ENCODE measurements at regions not wholly inside any gene's neighbourhood (a gene's known extent, or its start where the extent isn't known, plus 50 kb on each side); places are given as distances from the start of the nearest gene placed in this dataset.

DNA sequence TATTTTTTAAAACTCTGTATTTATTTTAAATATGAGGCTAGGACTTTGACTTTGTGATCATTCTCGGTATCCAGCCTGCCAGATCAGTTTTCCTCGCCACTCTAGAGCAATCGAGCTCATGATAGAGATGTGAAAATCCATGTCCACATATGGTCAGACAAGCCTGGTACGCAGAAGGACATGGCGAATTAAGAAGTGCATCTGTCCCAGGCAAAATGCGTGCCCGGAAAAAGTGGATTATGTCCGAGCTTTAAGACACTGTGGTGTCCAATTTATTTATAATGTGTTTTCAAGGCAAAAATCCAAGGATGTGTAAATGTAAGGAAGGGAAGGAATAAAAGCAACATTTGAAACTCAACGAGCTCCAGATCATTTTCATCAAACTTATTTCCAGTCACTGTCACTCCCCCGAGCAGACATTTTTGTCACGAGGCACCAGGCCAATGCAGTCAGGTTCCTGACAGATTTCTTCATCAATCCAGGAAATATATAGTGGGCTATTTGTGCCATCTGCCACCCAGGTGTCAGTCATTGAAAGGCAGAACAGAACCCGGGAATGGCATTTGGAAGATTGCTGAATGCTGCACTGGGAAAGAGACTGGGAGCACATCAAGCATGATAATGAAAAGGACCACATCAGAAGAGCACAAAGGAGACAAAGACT lies 825.7 kb downstream of the SQOR start:
- Mint-ChIP-seq H3K36me3 (ENCODE audit: low read depth) (no peaks in the 10 kb centered on the region), H3K4me1 (peaks cover 33% of the 10 kb centered on the region), H3K27ac (ENCODE audit: unreplicated experiment) (no peak overlapping the region), H3K9me3 (peaks cover 8% of the 10 kb centered on the region), H3K27me3 (ENCODE audit: low read depth) (no peaks in the 10 kb centered on the region), H3K4me3 (no peak overlapping the region)
- DNase-seq (ENCODE audit: low read depth, low spot score), result no peak
- no peak for TF ChIP-seq CTCF (conservative IDR thresholded peaks at IDR 0.05)

GRCh38 chr15:46461416-46461815 lies 826.6 kb downstream of the SQOR start:
- Mint-ChIP-seq H3K27me3 (ENCODE audit: low read depth) (no peaks in the 10 kb centered on the region), H3K9me3 (peaks cover 12% of the 10 kb centered on the region), H3K27ac (ENCODE audit: unreplicated experiment) (no peak overlapping the region), H3K36me3 (ENCODE audit: low read depth) (no peaks in the 10 kb centered on the region), H3K4me1 (peaks cover 38% of the 10 kb centered on the region), H3K4me3 (no peak overlapping the region)
- TF ChIP-seq CTCF (conservative IDR thresholded peaks at IDR 0.05), result no peak
- DNase-seq (ENCODE audit: low read depth, low spot score), result no peak

- Mint-ChIP-seq H3K27ac (ENCODE audit: unreplicated experiment) (peak overlapping the region; percentile 29), H3K27me3 (ENCODE audit: low read depth) (no peaks in the 10 kb centered on the region), H3K4me3 (peak overlapping the region; percentile 35), H3K4me1 (peaks cover 36% of the 10 kb centered on the region), H3K9me3 (peaks cover 17% of the 10 kb centered on the region), H3K36me3 (ENCODE audit: low read depth) (no peaks in the 10 kb centered on the region)
- no peak for TF ChIP-seq CTCF (conservative IDR thresholded peaks at IDR 0.05)
- DNase-seq (ENCODE audit: low read depth, low spot score), result no peak
These were observed 832.2 kb downstream of the SQOR start for GRCh38 chr15:46467041-46467440.

DNA sequence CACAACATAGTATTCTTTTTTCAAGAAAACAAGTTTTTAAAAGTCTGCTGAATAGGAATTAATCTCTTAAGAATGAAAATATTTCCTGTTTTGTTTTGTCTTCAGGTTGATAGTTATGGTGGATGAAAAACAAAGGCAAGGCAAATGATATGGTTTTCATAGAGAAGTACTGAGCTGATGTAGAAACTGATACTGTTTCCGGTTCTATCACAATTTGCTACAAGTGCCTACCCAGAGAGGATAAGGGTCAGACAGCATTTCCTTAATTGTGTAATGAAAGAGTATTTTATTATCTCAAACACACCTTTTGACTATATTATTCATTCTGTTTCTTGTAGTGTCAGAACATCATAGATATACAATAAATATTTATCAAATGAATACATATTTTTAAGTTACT lies 836.3 kb downstream of the SQOR start:
- H3K27me3 Mint-ChIP-seq (ENCODE audit: low read depth), result no peaks in the 10 kb centered on the region
- no peak for DNase-seq (ENCODE audit: low read depth, low spot score)
- no peak for TF ChIP-seq CTCF (conservative IDR thresholded peaks at IDR 0.05)
- peaks cover 13% of the 10 kb centered on the region for H3K9me3 Mint-ChIP-seq
- H3K4me1 Mint-ChIP-seq, result peaks cover 15% of the 10 kb centered on the region
- H3K36me3 Mint-ChIP-seq (ENCODE audit: low read depth), result no peaks in the 10 kb centered on the region
- no peak overlapping the region for H3K27ac Mint-ChIP-seq (ENCODE audit: unreplicated experiment)
- H3K4me3 Mint-ChIP-seq, result no peak overlapping the region

GRCh38 chr15:46489276-46489675 lies 854.4 kb downstream of the SQOR start:
- Mint-ChIP-seq H3K9me3 (peaks cover 19% of the 10 kb centered on the region), H3K27me3 (ENCODE audit: low read depth) (no peaks in the 10 kb centered on the region)
- DNase-seq (ENCODE audit: low read depth, low spot score), result no peak

More at GRCh38 chr15:46489276-46489675, 854.4 kb downstream of the SQOR start:
- no peak for TF ChIP-seq CTCF (conservative IDR thresholded peaks at IDR 0.05)
- Mint-ChIP-seq H3K36me3 (ENCODE audit: low read depth) (peaks cover 7% of the 10 kb centered on the region), H3K4me1 (no peaks in the 10 kb centered on the region), H3K27ac (ENCODE audit: unreplicated experiment) (no peak overlapping the region), H3K4me3 (no peak overlapping the region)
